Cardiac fibroblast (primary cell): ENCODE measurements at regions not wholly inside any gene's neighbourhood (a gene's known extent, or its start where the extent isn't known, plus 50 kb on each side); places are given as distances from the start of the nearest gene placed in this dataset.

Source experiments
- DNase-seq, 2 donors: peaks; one replicate each; pipeline versions ENCODE4 v3.0.0 to v3.0.0-alpha.2; 2010; ENCODE audit warnings: low read depth in 2 of 2
- H3K4me3 ChIP-seq, 2 donors: replicated peaks in 1 of 2; 1 replicate in 1 of 2; 2 replicates in 1 of 2; pipeline ENCODE4 v1.5.1; 2011; ENCODE audit warnings: low read depth in 2 of 2, low read length in 2 of 2, mild to moderate bottlenecking in 2 of 2, moderate library complexity in 1 of 2
- TF ChIP-seq, protein P1 (sequence below): IDR thresholded peaks from one replicate; pipeline ENCODE4 v1.5.1; 2011; ENCODE audit warnings: low read depth, mild to moderate bottlenecking, low read length, inconsistent platforms

GRCh38 chr16:79517156-79517555 is 83.4 kb downstream of the MAF start:
- H3K4me3 ChIP-seq = no peak overlapping the region
- TF ChIP-seq, protein P1, sequence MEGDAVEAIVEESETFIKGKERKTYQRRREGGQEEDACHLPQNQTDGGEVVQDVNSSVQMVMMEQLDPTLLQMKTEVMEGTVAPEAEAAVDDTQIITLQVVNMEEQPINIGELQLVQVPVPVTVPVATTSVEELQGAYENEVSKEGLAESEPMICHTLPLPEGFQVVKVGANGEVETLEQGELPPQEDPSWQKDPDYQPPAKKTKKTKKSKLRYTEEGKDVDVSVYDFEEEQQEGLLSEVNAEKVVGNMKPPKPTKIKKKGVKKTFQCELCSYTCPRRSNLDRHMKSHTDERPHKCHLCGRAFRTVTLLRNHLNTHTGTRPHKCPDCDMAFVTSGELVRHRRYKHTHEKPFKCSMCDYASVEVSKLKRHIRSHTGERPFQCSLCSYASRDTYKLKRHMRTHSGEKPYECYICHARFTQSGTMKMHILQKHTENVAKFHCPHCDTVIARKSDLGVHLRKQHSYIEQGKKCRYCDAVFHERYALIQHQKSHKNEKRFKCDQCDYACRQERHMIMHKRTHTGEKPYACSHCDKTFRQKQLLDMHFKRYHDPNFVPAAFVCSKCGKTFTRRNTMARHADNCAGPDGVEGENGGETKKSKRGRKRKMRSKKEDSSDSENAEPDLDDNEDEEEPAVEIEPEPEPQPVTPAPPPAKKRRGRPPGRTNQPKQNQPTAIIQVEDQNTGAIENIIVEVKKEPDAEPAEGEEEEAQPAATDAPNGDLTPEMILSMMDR = no peak
- no peak for DNase-seq

- DNase-seq = no peak
- no peak overlapping the region for H3K4me3 ChIP-seq
- TF ChIP-seq, protein P1 = no peak
These were observed 89.7 kb downstream of the MAF start for GRCh38 chr16:79510879-79511278.

DNA sequence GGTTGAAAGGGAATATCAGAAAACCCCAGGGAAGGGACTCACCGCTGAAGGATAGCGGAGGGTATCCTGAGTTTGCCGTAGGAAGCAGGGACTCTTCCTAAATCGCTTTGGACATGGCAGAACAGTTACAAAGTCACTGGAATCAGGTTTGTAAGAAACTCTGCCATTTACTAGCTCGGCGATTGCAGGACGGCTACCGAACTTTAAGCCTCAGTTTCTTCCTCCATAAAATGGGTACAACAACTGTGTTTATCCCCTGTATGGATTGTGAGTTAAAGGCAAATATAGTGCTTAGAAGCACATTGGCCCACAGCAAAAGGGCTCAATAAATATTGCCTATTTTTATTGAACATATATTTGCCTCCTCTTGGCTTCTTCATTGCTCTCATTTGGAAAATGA is 90.6 kb downstream of the MAF start:
- TF ChIP-seq, protein P1 = no peak
- DNase-seq = no peak
- H3K4me3 ChIP-seq = no peak overlapping the region

GRCh38 chr16:79509211-79509631 is 91.3 kb downstream of the MAF start:
- no peak for DNase-seq

GRCh38 chr16:79508294-79508693 is 92.2 kb downstream of the MAF start:
- TF ChIP-seq, protein P1 = no peak
- no peak for DNase-seq
- H3K4me3 ChIP-seq = no peak overlapping the region

More at GRCh38 chr16:79509211-79509631, 91.3 kb downstream of the MAF start:
- TF ChIP-seq, protein P1 = no peak
- no peak overlapping the region for H3K4me3 ChIP-seq

- H3K4me3 ChIP-seq = no peak overlapping the region
- TF ChIP-seq, protein P1 = no peak
These were observed 95.2 kb downstream of the MAF start for GRCh38 chr16:79505344-79505743.

DNA sequence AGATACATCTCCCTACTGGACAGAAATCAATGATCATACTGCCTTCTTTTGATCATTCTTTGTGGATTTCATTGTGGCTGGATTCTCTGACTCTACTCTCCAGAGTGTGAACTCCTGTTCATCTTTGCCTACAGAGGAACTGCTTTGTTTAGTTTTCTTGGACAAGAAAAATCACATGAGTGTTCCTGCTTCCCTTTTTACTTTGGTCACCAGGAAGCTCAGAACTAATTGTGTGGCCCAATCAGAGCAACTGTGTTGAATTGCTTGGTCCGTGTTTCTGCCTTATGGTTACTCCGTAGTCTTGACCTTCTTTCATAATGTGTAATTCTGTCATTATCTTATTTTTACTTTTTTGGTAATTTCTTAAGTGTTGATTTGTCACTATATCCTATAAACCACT is 97.0 kb downstream of the MAF start:
- TF ChIP-seq, protein P1 = no peak
- no peak for DNase-seq

More at GRCh38 chr16:79505344-79505743, 95.2 kb downstream of the MAF start:
- DNase-seq = no peak

More for the DNA sequence above, 97.0 kb downstream of the MAF start:
- no peak overlapping the region for H3K4me3 ChIP-seq
